ENCODE measurements at regions not wholly inside any gene's neighbourhood (a gene's known extent, or its start where the extent isn't known, plus 50 kb on each side); places are given as distances from the start of the nearest gene placed in this dataset.

- Histone ChIP-seq H3K4me3 (ENCODE audit: low read length) (no peak overlapping the region), H3K36me3 (replicated peaks; ENCODE audit: insufficient read depth, low read length) (no peaks in the 10 kb centered on the region), H3F3A (ENCODE audit: insufficient read depth, low read length) (no peaks in the 10 kb centered on the region), H3K79me2 (ENCODE audit: low read length) (no peaks in the 10 kb centered on the region), H3K9me2 (replicated peaks; ENCODE audit: insufficient read depth, low read length) (no peaks in the 10 kb centered on the region), H3K9ac (ENCODE audit: low read length) (no peak overlapping the region), H4K20me1 (ENCODE audit: insufficient read depth, low read length) (no peaks in the 10 kb centered on the region), H3K9me3 (replicated peaks; ENCODE audit: insufficient read depth, low read length) (no peaks in the 10 kb centered on the region), H3K4me2 (ENCODE audit: low read depth, low read length) (no peak overlapping the region), H3K4me1 (ENCODE audit: low read length) (no peaks in the 10 kb centered on the region), H2AFZ (ENCODE audit: low read length) (no peak overlapping the region), H3K27ac (ENCODE audit: low read length) (no peak overlapping the region), H3K27me3 (replicated peaks; ENCODE audit: insufficient read depth, low read length) (no peaks in the 10 kb centered on the region)
- TF ChIP-seq EZH2 (optimal IDR thresholded peaks at IDR 0.05; ENCODE audit: low read depth, low read length) (no peak), CTCF (IDR thresholded peaks at IDR 0.05; ENCODE audit: low read length) (no peak), EZH2phosphoT487 (IDR thresholded peaks at IDR 0.05; ENCODE audit: low read length) (no peak)
- no peak for DNase-seq
These were observed 891.1 kb upstream of the AGA start for GRCh38 chr4:178333355-178333754.

GRCh38 chr4:178339769-178340168 is 897.5 kb upstream of the AGA start:
- Histone ChIP-seq H3K27me3 (replicated peaks; ENCODE audit: insufficient read depth, low read length) (no peaks in the 10 kb centered on the region), H3K9ac (ENCODE audit: low read length) (no peak overlapping the region), H3K4me3 (ENCODE audit: low read length) (no peak overlapping the region), H3K27ac (ENCODE audit: low read length) (no peak overlapping the region), H2AFZ (ENCODE audit: low read length) (no peak overlapping the region), H3K4me2 (ENCODE audit: low read depth, low read length) (no peak overlapping the region), H3K36me3 (replicated peaks; ENCODE audit: insufficient read depth, low read length) (no peaks in the 10 kb centered on the region), H3F3A (ENCODE audit: insufficient read depth, low read length) (no peaks in the 10 kb centered on the region), H3K9me2 (replicated peaks; ENCODE audit: insufficient read depth, low read length) (no peaks in the 10 kb centered on the region), H3K79me2 (ENCODE audit: low read length) (no peaks in the 10 kb centered on the region), H3K9me3 (replicated peaks; ENCODE audit: insufficient read depth, low read length) (no peaks in the 10 kb centered on the region), H3K4me1 (ENCODE audit: low read length) (no peaks in the 10 kb centered on the region), H4K20me1 (ENCODE audit: insufficient read depth, low read length) (no peaks in the 10 kb centered on the region)
- TF ChIP-seq EZH2phosphoT487 (IDR thresholded peaks at IDR 0.05; ENCODE audit: low read length) (no peak), CTCF (IDR thresholded peaks at IDR 0.05; ENCODE audit: low read length) (no peak), EZH2 (optimal IDR thresholded peaks at IDR 0.05; ENCODE audit: low read depth, low read length) (no peak)
- no peak for DNase-seq

- Histone ChIP-seq H3K9ac (ENCODE audit: low read length) (no peak overlapping the region), H3F3A (ENCODE audit: insufficient read depth, low read length) (no peaks in the 10 kb centered on the region), H4K20me1 (ENCODE audit: insufficient read depth, low read length) (no peaks in the 10 kb centered on the region), H3K79me2 (ENCODE audit: low read length) (no peaks in the 10 kb centered on the region), H3K4me1 (ENCODE audit: low read length) (no peaks in the 10 kb centered on the region), H3K27ac (ENCODE audit: low read length) (no peak overlapping the region), H3K27me3 (replicated peaks; ENCODE audit: insufficient read depth, low read length) (no peaks in the 10 kb centered on the region), H3K4me3 (ENCODE audit: low read length) (no peak overlapping the region), H3K9me3 (replicated peaks; ENCODE audit: insufficient read depth, low read length) (no peaks in the 10 kb centered on the region), H3K9me2 (replicated peaks; ENCODE audit: insufficient read depth, low read length) (no peaks in the 10 kb centered on the region), H3K4me2 (ENCODE audit: low read depth, low read length) (no peak overlapping the region), H2AFZ (ENCODE audit: low read length) (no peak overlapping the region), H3K36me3 (replicated peaks; ENCODE audit: insufficient read depth, low read length) (no peaks in the 10 kb centered on the region)
- no peak for TF ChIP-seq EZH2 (optimal IDR thresholded peaks at IDR 0.05; ENCODE audit: low read depth, low read length)
- TF ChIP-seq EZH2phosphoT487 (IDR thresholded peaks at IDR 0.05; ENCODE audit: low read length), result no peak
- TF ChIP-seq CTCF (IDR thresholded peaks at IDR 0.05; ENCODE audit: low read length), result no peak
- no peak for DNase-seq
These were observed 898.2 kb upstream of the AGA start for GRCh38 chr4:178340468-178340867.

Data from MM.1S (cell line).